IMR-90 (cell line): ENCODE measurements at regions not wholly inside any gene's neighbourhood (a gene's known extent, or its start where the extent isn't known, plus 50 kb on each side); places are given as distances from the start of the nearest gene placed in this dataset.

Experiments used
- MXI1 ChIP-seq: IDR thresholded peaks from 2 replicates; pipeline ENCODE4 v1.6.1; 2012; ENCODE audit warnings: low read depth, mild to moderate bottlenecking, low read length, moderate library complexity, borderline replicate concordance
- POLR2A ChIP-seq: IDR thresholded peaks from 2 replicates; pipeline ENCODE4 v1.6.1; 2012; ENCODE audit warnings: mild to moderate bottlenecking, low read depth, low read length
- TF ChIP-seq, protein P1 (sequence below): conservative IDR thresholded peaks from 2 replicates; pipeline ENCODE4 v1.5.1; 2012; ENCODE audit warnings: mild to moderate bottlenecking, low read depth, low read length, improper control_type of control experiment

DNA sequence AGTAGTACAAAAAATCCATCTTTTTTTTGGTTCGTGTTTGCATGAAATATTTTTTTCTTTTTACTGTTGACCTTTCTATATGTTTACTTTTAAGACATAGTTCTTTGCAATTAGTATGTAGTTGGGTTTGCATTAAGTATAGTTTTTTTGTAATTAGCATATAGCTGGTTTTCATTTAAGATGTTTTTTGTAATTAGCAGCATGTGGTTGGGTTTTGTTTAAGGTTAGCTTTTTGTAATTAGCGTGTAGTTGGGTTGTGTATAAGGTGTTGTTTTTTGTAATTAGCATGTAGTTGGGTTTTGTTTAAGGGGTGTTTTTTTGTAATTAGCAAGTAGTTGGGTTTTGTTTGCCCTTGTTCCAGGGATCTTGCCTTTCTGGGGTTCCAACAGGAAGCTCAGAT lies 193.1 kb downstream of the LPIN1 start:
- TF ChIP-seq POLR2A (no peak), MXI1 (no peak)
- TF ChIP-seq, protein P1, sequence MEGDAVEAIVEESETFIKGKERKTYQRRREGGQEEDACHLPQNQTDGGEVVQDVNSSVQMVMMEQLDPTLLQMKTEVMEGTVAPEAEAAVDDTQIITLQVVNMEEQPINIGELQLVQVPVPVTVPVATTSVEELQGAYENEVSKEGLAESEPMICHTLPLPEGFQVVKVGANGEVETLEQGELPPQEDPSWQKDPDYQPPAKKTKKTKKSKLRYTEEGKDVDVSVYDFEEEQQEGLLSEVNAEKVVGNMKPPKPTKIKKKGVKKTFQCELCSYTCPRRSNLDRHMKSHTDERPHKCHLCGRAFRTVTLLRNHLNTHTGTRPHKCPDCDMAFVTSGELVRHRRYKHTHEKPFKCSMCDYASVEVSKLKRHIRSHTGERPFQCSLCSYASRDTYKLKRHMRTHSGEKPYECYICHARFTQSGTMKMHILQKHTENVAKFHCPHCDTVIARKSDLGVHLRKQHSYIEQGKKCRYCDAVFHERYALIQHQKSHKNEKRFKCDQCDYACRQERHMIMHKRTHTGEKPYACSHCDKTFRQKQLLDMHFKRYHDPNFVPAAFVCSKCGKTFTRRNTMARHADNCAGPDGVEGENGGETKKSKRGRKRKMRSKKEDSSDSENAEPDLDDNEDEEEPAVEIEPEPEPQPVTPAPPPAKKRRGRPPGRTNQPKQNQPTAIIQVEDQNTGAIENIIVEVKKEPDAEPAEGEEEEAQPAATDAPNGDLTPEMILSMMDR, result no peak
